ENCODE measurements at regions not wholly inside any gene's neighbourhood (a gene's known extent, or its start where the extent isn't known, plus 50 kb on each side); places are given as distances from the start of the nearest gene placed in this dataset.

DNA sequence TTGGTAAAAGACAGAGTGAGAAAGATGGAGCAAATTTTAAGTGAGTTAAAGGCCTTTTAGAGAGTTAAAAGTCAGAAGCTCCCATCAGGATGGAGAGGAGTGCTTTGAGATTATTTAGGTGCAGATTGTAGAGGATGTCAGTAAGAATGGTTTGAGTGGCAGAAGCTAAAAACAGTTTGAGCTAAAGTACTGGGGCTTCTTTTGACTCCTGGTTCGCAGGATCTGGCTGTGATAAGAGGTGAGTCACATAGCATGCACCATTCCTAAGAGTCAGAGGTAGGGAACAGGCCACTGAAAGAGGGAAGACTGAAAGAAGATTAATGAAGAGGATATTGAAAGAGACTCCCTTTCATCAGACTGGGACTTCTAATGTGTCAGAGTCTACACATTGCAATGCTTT lies 1047.9 kb upstream of the MAP3K7 start:
- no peak for DNase-seq (ENCODE audit: low read depth, low spot score)

DNA sequence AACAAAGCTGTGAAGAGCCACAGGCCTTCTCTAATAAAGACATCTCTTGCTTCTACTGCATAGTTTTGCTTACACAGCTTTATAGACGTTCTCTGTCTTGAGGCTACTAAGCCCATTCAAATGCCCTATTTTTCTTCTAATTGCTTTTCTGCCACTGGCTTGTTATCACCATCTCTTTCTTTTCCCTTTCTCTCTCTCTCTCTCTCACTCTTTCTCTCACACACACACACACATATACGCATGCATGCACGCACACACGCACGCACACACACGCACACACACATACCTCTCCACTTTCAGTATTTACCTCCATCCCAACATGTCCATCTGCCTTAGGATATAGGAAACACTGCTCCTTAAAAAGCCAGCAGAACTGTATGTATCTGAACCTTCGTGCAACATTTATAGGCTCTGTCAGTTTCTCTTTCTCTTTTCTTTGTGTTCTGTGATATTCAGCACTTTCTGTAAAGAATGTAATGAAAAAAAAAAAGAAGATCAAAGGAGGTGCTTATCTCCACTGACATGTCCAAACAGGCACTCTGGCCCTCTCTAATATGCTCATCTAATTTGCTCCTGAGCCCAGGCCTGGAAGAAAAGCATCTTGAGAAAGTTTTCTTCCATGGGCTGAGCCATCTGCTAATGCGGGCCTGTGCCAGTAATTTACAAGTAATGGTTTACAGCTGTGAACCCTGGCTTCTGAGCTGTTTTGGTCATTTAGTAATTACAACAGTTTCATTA lies 1046.7 kb upstream of the MAP3K7 start:
- no peak for TF ChIP-seq YY1 (IDR thresholded peaks at IDR 0.05; ENCODE audit: insufficient read depth, insufficient read length)
- TF ChIP-seq ZNF274 (IDR thresholded peaks at IDR 0.05; ENCODE audit: low read depth, low read length), result no peak
- TF ChIP-seq SUZ12 (IDR thresholded peaks at IDR 0.05; ENCODE audit: extremely low read depth, insufficient read depth, insufficient read length), result no peak
- H3K4me1 ChIP-seq (ENCODE audit: insufficient read depth, insufficient read length), result no peaks in the 10 kb centered on the region
- H3K36me3 ChIP-seq (ENCODE audit: insufficient read depth, insufficient read length, low read length), result no peaks in the 10 kb centered on the region
- H3K4me3 ChIP-seq (ENCODE audit: insufficient read length, low read depth), result no peak overlapping the region
- no peak overlapping the region for H3K9ac ChIP-seq (ENCODE audit: insufficient read length, low read depth)
- no peak for DNase-seq (ENCODE audit: low read depth, low spot score)
- H3K9me3 ChIP-seq (ENCODE audit: insufficient read depth, low read length), result no peaks in the 10 kb centered on the region
- H3K27me3 ChIP-seq (ENCODE audit: insufficient read depth, insufficient read length), result no peaks in the 10 kb centered on the region

More for the DNA sequence above, 1047.9 kb upstream of the MAP3K7 start:
- Histone ChIP-seq H3K4me1 (ENCODE audit: insufficient read depth, insufficient read length) (no peaks in the 10 kb centered on the region), H3K4me3 (ENCODE audit: insufficient read length, low read depth) (no peak overlapping the region), H3K9ac (ENCODE audit: insufficient read length, low read depth) (no peak overlapping the region), H3K9me3 (ENCODE audit: insufficient read depth, low read length) (no peaks in the 10 kb centered on the region), H3K27me3 (ENCODE audit: insufficient read depth, insufficient read length) (no peaks in the 10 kb centered on the region), H3K36me3 (ENCODE audit: insufficient read depth, insufficient read length, low read length) (no peaks in the 10 kb centered on the region)
- TF ChIP-seq ZNF274 (IDR thresholded peaks at IDR 0.05; ENCODE audit: low read depth, low read length), result no peak

DNA sequence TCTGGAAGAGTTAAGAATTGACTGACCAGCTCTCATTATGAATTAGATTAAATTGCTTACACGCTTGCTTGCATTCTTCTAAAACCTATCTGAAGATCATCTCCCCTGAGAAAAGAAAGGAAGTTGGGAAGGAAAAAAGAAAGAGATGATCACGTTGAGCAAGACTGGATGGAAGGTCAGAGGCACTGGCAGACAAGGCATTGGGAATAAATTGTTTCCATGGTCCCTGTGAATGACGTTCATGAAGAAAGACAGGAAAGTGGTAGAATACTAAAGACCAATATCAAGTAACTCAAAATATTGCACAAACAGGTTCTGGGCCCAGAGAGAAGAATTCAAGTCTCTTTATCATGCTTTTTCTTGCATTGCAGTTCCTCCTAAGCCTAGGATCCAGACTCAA lies 1045.4 kb upstream of the MAP3K7 start:
- no peak overlapping the region for H3K9ac ChIP-seq (ENCODE audit: insufficient read length, low read depth)
- no peaks in the 10 kb centered on the region for H3K27me3 ChIP-seq (ENCODE audit: insufficient read depth, insufficient read length)
- H3K36me3 ChIP-seq (ENCODE audit: insufficient read depth, insufficient read length, low read length), result no peaks in the 10 kb centered on the region
- no peak overlapping the region for H3K4me3 ChIP-seq (ENCODE audit: insufficient read length, low read depth)
- H3K9me3 ChIP-seq (ENCODE audit: insufficient read depth, low read length), result no peaks in the 10 kb centered on the region
- no peak for DNase-seq (ENCODE audit: low read depth, low spot score)
- no peak for TF ChIP-seq YY1 (IDR thresholded peaks at IDR 0.05; ENCODE audit: insufficient read depth, insufficient read length)
- TF ChIP-seq ZNF274 (IDR thresholded peaks at IDR 0.05; ENCODE audit: low read depth, low read length), result no peak
- TF ChIP-seq SUZ12 (IDR thresholded peaks at IDR 0.05; ENCODE audit: extremely low read depth, insufficient read depth, insufficient read length), result no peak
- H3K4me1 ChIP-seq (ENCODE audit: insufficient read depth, insufficient read length), result no peaks in the 10 kb centered on the region

DNA sequence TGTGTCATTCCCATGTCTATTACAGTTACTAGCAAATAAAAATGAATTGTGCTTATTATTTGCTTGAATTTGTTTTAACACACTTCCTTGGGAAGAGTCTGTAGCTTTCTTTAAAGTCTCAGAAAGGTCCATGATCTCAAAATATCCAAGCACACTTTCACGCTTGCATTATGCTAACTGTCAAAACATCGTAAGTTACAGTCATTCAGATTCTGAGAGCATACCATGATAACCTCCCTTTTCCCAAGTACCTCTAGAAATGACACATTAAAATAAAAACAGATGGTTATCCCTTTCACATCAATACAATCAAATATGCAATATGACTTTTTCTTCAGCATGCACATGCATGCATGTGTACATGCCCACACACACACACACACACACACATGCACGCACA lies 1044.4 kb upstream of the MAP3K7 start:
- Histone ChIP-seq H3K27me3 (ENCODE audit: insufficient read depth, insufficient read length) (no peaks in the 10 kb centered on the region), H3K4me3 (ENCODE audit: insufficient read length, low read depth) (no peak overlapping the region), H3K36me3 (ENCODE audit: insufficient read depth, insufficient read length, low read length) (no peaks in the 10 kb centered on the region), H3K9ac (ENCODE audit: insufficient read length, low read depth) (no peak overlapping the region), H3K9me3 (ENCODE audit: insufficient read depth, low read length) (no peaks in the 10 kb centered on the region), H3K4me1 (ENCODE audit: insufficient read depth, insufficient read length) (no peaks in the 10 kb centered on the region)
- no peak for DNase-seq (ENCODE audit: low read depth, low spot score)
- TF ChIP-seq YY1 (IDR thresholded peaks at IDR 0.05; ENCODE audit: insufficient read depth, insufficient read length), result no peak
- TF ChIP-seq ZNF274 (IDR thresholded peaks at IDR 0.05; ENCODE audit: low read depth, low read length), result no peak
- no peak for TF ChIP-seq SUZ12 (IDR thresholded peaks at IDR 0.05; ENCODE audit: extremely low read depth, insufficient read depth, insufficient read length)

DNA sequence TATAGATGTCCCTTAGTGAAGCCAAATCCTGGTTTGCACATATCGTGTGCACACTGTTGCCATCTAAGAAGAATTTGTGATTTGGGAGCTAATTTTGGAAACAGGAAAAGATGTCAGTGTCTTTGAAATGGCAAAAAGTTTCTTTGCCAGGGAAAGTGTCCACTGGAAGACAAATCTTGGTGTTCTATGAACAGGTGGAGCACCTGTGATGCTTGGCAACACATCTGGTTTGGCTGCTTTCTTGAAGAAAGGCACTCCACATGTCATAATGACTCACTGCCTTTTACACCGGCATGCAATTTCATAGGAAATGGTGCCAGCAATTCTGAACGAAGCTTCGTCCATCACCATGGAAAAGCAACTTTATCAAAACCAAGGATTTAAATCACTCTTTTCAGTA lies 1040.0 kb upstream of the MAP3K7 start:
- H3K27me3 ChIP-seq (ENCODE audit: insufficient read depth, insufficient read length), result no peaks in the 10 kb centered on the region
- no peak overlapping the region for H3K4me3 ChIP-seq (ENCODE audit: insufficient read length, low read depth)
- TF ChIP-seq YY1 (IDR thresholded peaks at IDR 0.05; ENCODE audit: insufficient read depth, insufficient read length) (no peak), SUZ12 (IDR thresholded peaks at IDR 0.05; ENCODE audit: extremely low read depth, insufficient read depth, insufficient read length) (no peak), ZNF274 (IDR thresholded peaks at IDR 0.05; ENCODE audit: low read depth, low read length) (no peak)
- no peak overlapping the region for H3K9ac ChIP-seq (ENCODE audit: insufficient read length, low read depth)
- H3K9me3 ChIP-seq (ENCODE audit: insufficient read depth, low read length), result no peaks in the 10 kb centered on the region
- H3K36me3 ChIP-seq (ENCODE audit: insufficient read depth, insufficient read length, low read length), result no peaks in the 10 kb centered on the region
- H3K4me1 ChIP-seq (ENCODE audit: insufficient read depth, insufficient read length), result no peaks in the 10 kb centered on the region
- no peak for DNase-seq (ENCODE audit: low read depth, low spot score)

DNA sequence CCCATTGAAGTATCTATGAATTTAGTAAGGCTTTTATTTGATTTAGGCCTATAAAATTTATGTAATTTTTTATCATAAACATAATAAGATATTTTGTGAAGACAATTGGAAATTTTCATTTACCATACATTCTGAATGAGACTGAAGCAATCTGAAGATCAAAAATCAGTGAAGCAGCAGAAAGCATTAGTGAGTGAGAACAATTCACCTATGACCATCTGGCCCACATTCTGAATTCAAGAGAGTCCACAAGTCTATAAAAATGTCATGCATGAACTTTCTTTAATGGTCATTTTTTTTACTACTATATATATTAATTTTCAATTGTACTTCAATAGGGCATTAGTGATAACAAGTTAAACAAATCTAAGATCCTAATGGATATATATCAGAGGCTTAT lies 1026.6 kb upstream of the MAP3K7 start:
- no peak for DNase-seq (ENCODE audit: low read depth, low spot score)
- Histone ChIP-seq H3K4me3 (ENCODE audit: insufficient read length, low read depth) (no peak overlapping the region), H3K36me3 (ENCODE audit: insufficient read depth, insufficient read length, low read length) (no peaks in the 10 kb centered on the region)

DNA sequence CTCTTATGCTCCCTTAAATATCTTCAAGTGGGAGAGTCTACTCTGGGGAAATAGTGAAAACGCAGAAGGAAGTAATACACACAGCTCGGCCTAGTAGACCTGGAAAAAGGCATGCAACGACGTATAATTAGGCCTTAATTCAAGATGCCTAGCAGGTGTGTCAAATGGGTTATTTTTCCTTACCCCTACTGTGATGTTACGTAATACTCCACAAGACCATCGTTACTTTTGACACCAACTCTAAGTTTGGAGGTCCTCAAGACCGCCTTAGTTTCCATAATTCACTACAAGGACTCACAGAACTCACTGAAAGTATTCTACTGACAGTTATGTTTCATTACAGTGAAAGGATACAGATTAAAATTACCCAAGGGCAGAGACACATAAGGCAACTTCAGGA lies 1024.3 kb upstream of the MAP3K7 start:
- H3K4me1 ChIP-seq (ENCODE audit: insufficient read depth, insufficient read length), result no peaks in the 10 kb centered on the region
- H3K27me3 ChIP-seq (ENCODE audit: insufficient read depth, insufficient read length), result no peaks in the 10 kb centered on the region
- H3K36me3 ChIP-seq (ENCODE audit: insufficient read depth, insufficient read length, low read length), result no peaks in the 10 kb centered on the region

More for the DNA sequence above, 1026.6 kb upstream of the MAP3K7 start:
- H3K27me3 ChIP-seq (ENCODE audit: insufficient read depth, insufficient read length), result no peaks in the 10 kb centered on the region
- H3K9me3 ChIP-seq (ENCODE audit: insufficient read depth, low read length), result no peaks in the 10 kb centered on the region
- no peak overlapping the region for H3K9ac ChIP-seq (ENCODE audit: insufficient read length, low read depth)
- H3K4me1 ChIP-seq (ENCODE audit: insufficient read depth, insufficient read length), result no peaks in the 10 kb centered on the region
- no peak for TF ChIP-seq ZNF274 (IDR thresholded peaks at IDR 0.05; ENCODE audit: low read depth, low read length)

More for the DNA sequence above, 1024.3 kb upstream of the MAP3K7 start:
- Histone ChIP-seq H3K9me3 (ENCODE audit: insufficient read depth, low read length) (no peaks in the 10 kb centered on the region), H3K4me3 (ENCODE audit: insufficient read length, low read depth) (no peak overlapping the region), H3K9ac (ENCODE audit: insufficient read length, low read depth) (no peak overlapping the region)
- no peak for DNase-seq (ENCODE audit: low read depth, low spot score)
- TF ChIP-seq ZNF274 (IDR thresholded peaks at IDR 0.05; ENCODE audit: low read depth, low read length) (no peak), SUZ12 (IDR thresholded peaks at IDR 0.05; ENCODE audit: extremely low read depth, insufficient read depth, insufficient read length) (no peak), YY1 (IDR thresholded peaks at IDR 0.05; ENCODE audit: insufficient read depth, insufficient read length) (no peak)
